Endodermal cell (in vitro differentiated cells): ENCODE measurements at regions not wholly inside any gene's neighbourhood (a gene's known extent, or its start where the extent isn't known, plus 50 kb on each side); places are given as distances from the start of the nearest gene placed in this dataset.
A peak's percentile ranks its signal among the peaks of the same experiment; 100 is the strongest.

Experiments
- DNase-seq: peaks from one replicate; pipeline ENCODE4 v3.0.0-alpha.2; 2017
- H3K27ac ChIP-seq: 2 replicates; pipeline ENCODE4 v1.5.1; 2013; ENCODE audit warnings: mild to moderate bottlenecking, low read depth, low read length, moderate library complexity
- H3K27me3 ChIP-seq: 2 replicates; pipeline ENCODE4 v1.6.1; 2013; ENCODE audit warnings: mild to moderate bottlenecking, low read length, moderate library complexity; ENCODE audit not compliant: insufficient read depth, control insufficient read depth, poor library complexity, severe bottlenecking
- H3K36me3 ChIP-seq: 2 replicates; pipeline ENCODE4 v1.7.0; 2013; ENCODE audit warnings: mild to moderate bottlenecking, low read length, moderate library complexity; ENCODE audit not compliant: control insufficient read depth, insufficient read depth
- H3K4me1 ChIP-seq: one replicate; pipeline ENCODE4 v1.7.0; 2013; ENCODE audit warnings: low read length; ENCODE audit not compliant: control insufficient read depth, insufficient read depth
- H3K4me3 ChIP-seq: 2 replicates; pipeline ENCODE4 v1.5.1; 2013; ENCODE audit warnings: mild to moderate bottlenecking, low read length, moderate library complexity
- H3K9ac ChIP-seq: 2 replicates; pipeline ENCODE4 v1.6.1; 2013; ENCODE audit warnings: mild to moderate bottlenecking, low read length, moderate library complexity; ENCODE audit not compliant: poor library complexity, severe bottlenecking; ENCODE audit errors: extremely low read depth
- H3K9me3 ChIP-seq: 2 replicates; pipeline ENCODE4 v1.6.1; 2013; ENCODE audit warnings: mild to moderate bottlenecking, low read length, moderate library complexity; ENCODE audit not compliant: control insufficient read depth
- H3K27ac Mint-ChIP-seq: 2 replicates; pipeline ENCODE4 v1.8.0; 2020; ENCODE audit warnings: mixed read lengths
- H3K27me3 Mint-ChIP-seq: 2 replicates; pipeline ENCODE4 v1.8.0; 2021; ENCODE audit warnings: mild to moderate bottlenecking, mixed read lengths; ENCODE audit not compliant: insufficient read depth
- H3K36me3 Mint-ChIP-seq: 2 replicates; pipeline ENCODE4 v1.8.0; 2020; ENCODE audit warnings: low read depth, mixed read lengths
- H3K4me1 Mint-ChIP-seq: 2 replicates; pipeline ENCODE4 v1.8.0; 2020; ENCODE audit warnings: mixed read lengths
- H3K4me3 Mint-ChIP-seq: 2 replicates; pipeline ENCODE4 v1.8.0; 2020; ENCODE audit warnings: mild to moderate bottlenecking, moderate library complexity, mixed read lengths
- H3K9me3 Mint-ChIP-seq: 2 replicates; pipeline ENCODE4 v1.8.0; 2020; ENCODE audit warnings: mild to moderate bottlenecking, mixed read lengths
- WGBS, 2 experiments: methylation state at CpG; one replicate each; pipeline versions ENCODE4 v1.1.5 to v1.1.7; 2013; ENCODE audit warnings: missing lambda C conversion rate in 2 of 2, mixed read lengths in 1 of 2; ENCODE audit not compliant: insufficient coverage in 1 of 2, insufficient read length in 1 of 2; 5-methylcytosine and 5-hydroxymethylcytosine counted together
- TF ChIP-seq, protein P1 (sequence below): fragments of 200-600 bp; sonication (generic); conservative IDR thresholded peaks from 2 replicates; pipeline ENCODE4 v1.5.0; 2021; ENCODE audit warnings: antibody characterized with exemption, mild to moderate bottlenecking

- peaks cover 5% of the 10 kb centered on the region for H3K4me1 ChIP-seq
- DNase-seq: peak; percentile 71
- H3K27ac ChIP-seq: no peak overlapping the region
- 76 to 91% methylated on average over 3 to 5 of the region's 5 CpGs for WGBS, 2 experiments
- Mint-ChIP-seq H3K27ac (no peak overlapping the region), H3K36me3 (no peaks in the 10 kb centered on the region), H3K9me3 (peaks cover 8% of the 10 kb centered on the region), H3K4me1 (peaks cover 4% of the 10 kb centered on the region), H3K4me3 (no peak overlapping the region), H3K27me3 (no peaks in the 10 kb centered on the region)
- H3K27me3 ChIP-seq: no peaks in the 10 kb centered on the region
- no peak overlapping the region for H3K4me3 ChIP-seq
- no peak overlapping the region for H3K9ac ChIP-seq
- TF ChIP-seq, protein P1, sequence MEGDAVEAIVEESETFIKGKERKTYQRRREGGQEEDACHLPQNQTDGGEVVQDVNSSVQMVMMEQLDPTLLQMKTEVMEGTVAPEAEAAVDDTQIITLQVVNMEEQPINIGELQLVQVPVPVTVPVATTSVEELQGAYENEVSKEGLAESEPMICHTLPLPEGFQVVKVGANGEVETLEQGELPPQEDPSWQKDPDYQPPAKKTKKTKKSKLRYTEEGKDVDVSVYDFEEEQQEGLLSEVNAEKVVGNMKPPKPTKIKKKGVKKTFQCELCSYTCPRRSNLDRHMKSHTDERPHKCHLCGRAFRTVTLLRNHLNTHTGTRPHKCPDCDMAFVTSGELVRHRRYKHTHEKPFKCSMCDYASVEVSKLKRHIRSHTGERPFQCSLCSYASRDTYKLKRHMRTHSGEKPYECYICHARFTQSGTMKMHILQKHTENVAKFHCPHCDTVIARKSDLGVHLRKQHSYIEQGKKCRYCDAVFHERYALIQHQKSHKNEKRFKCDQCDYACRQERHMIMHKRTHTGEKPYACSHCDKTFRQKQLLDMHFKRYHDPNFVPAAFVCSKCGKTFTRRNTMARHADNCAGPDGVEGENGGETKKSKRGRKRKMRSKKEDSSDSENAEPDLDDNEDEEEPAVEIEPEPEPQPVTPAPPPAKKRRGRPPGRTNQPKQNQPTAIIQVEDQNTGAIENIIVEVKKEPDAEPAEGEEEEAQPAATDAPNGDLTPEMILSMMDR: no peak
- no peaks in the 10 kb centered on the region for H3K36me3 ChIP-seq
- no peaks in the 10 kb centered on the region for H3K9me3 ChIP-seq
Observed at GRCh38 chr4:66266035-66266434, 595.7 kb upstream of the EPHA5 start.

GRCh38 chr4:66252291-66252690, 582.0 kb upstream of the EPHA5 start:
- TF ChIP-seq, protein P1: peak; percentile 44
- Histone ChIP-seq H3K4me3 (no peak overlapping the region), H3K9me3 (no peaks in the 10 kb centered on the region), H3K36me3 (no peaks in the 10 kb centered on the region), H3K9ac (no peak overlapping the region), H3K27ac (no peak overlapping the region), H3K27me3 (no peaks in the 10 kb centered on the region), H3K4me1 (no peaks in the 10 kb centered on the region)
- Mint-ChIP-seq H3K4me1 (no peaks in the 10 kb centered on the region), H3K27ac (no peak overlapping the region), H3K9me3 (peaks cover 25% of the 10 kb centered on the region), H3K4me3 (no peak overlapping the region), H3K27me3 (no peaks in the 10 kb centered on the region), H3K36me3 (no peaks in the 10 kb centered on the region)
- no CpG with 5 or more reads among the region's 1 CpG for WGBS, 2 experiments
- no peak for DNase-seq

GRCh38 chr4:66246643-66247042, 576.4 kb upstream of the EPHA5 start:
- Mint-ChIP-seq H3K27me3 (no peaks in the 10 kb centered on the region), H3K36me3 (no peaks in the 10 kb centered on the region), H3K9me3 (peaks cover 21% of the 10 kb centered on the region), H3K4me1 (no peaks in the 10 kb centered on the region), H3K4me3 (no peak overlapping the region), H3K27ac (no peak overlapping the region)
- Histone ChIP-seq H3K36me3 (no peaks in the 10 kb centered on the region), H3K4me3 (no peak overlapping the region), H3K27me3 (no peaks in the 10 kb centered on the region), H3K9ac (no peak overlapping the region), H3K4me1 (no peaks in the 10 kb centered on the region), H3K9me3 (no peaks in the 10 kb centered on the region), H3K27ac (no peak overlapping the region)
- TF ChIP-seq, protein P1: no peak
- DNase-seq: no peak
- 0% methylated on average over 1 of the region's 1 CpG; no CpG with 5 or more reads in 1 of the 2 experiments for WGBS, 2 experiments
